ENCODE measurements at regions not wholly inside any gene's neighbourhood (a gene's known extent, or its start where the extent isn't known, plus 50 kb on each side); places are given as distances from the start of the nearest gene placed in this dataset.
A peak's percentile ranks its signal among the peaks of the same experiment; 100 is the strongest.

GRCh38 chr9:529731-530130 is 311.8 kb upstream of the DMRT1 start:
- no peaks in the 10 kb centered on the region for H3K9me3 Mint-ChIP-seq (ENCODE audit: low read depth)
- no peak overlapping the region for H3K4me3 Mint-ChIP-seq (ENCODE audit: low read depth)
- TF ChIP-seq CTCF (IDR thresholded peaks at IDR 0.05; ENCODE audit: unreplicated experiment): no peak
- H3K27me3 Mint-ChIP-seq: no peaks in the 10 kb centered on the region
- no peak for DNase-seq (ENCODE audit: low spot score, unreplicated experiment)
- H3K27ac Mint-ChIP-seq: no peak overlapping the region
- peaks cover 40% of the 10 kb centered on the region for H3K4me1 Mint-ChIP-seq (ENCODE audit: low read depth)
- peaks cover 7% of the 10 kb centered on the region for H3K36me3 Mint-ChIP-seq (ENCODE audit: insufficient read depth)

- no peak for DNase-seq (ENCODE audit: low spot score, unreplicated experiment)
- Mint-ChIP-seq H3K27me3 (no peaks in the 10 kb centered on the region), H3K4me1 (ENCODE audit: low read depth) (peaks cover 46% of the 10 kb centered on the region), H3K27ac (no peak overlapping the region), H3K36me3 (ENCODE audit: insufficient read depth) (peaks cover 7% of the 10 kb centered on the region), H3K4me3 (ENCODE audit: low read depth) (no peak overlapping the region), H3K9me3 (ENCODE audit: low read depth) (no peaks in the 10 kb centered on the region)
- TF ChIP-seq CTCF (IDR thresholded peaks at IDR 0.05; ENCODE audit: unreplicated experiment): no peak
Measured at GRCh38 chr9:530681-531080, 310.8 kb upstream of the DMRT1 start.

DNA sequence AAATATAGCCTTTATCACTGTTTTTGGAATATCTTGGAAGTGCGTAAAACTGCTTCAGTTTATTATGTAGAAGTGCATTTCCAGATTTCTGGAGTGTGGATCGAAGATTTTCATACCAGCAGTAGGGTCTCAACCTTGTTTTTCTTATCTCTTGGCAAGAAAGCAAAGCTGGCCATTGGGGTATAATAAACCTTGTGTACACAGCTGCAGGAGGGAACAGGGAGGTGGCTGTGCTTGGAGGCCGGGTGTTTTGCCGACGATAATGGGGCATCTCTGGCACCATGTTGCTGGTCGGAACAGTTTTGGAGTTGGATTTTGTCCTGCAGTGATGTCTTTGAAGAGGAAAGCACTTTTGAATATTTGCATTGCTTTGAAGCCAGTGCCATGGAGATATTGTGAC is 308.8 kb upstream of the DMRT1 start:
- H3K9me3 Mint-ChIP-seq (ENCODE audit: low read depth): no peaks in the 10 kb centered on the region
- no peak for DNase-seq (ENCODE audit: low spot score, unreplicated experiment)
- peaks cover 5% of the 10 kb centered on the region for H3K36me3 Mint-ChIP-seq (ENCODE audit: insufficient read depth)
- H3K4me1 Mint-ChIP-seq (ENCODE audit: low read depth): peaks cover 53% of the 10 kb centered on the region
- peak overlapping the region; percentile 94 for H3K27ac Mint-ChIP-seq
- H3K27me3 Mint-ChIP-seq: no peaks in the 10 kb centered on the region
- H3K4me3 Mint-ChIP-seq (ENCODE audit: low read depth): peak overlapping the region; percentile 47
- no peak for TF ChIP-seq CTCF (IDR thresholded peaks at IDR 0.05; ENCODE audit: unreplicated experiment)

DNA sequence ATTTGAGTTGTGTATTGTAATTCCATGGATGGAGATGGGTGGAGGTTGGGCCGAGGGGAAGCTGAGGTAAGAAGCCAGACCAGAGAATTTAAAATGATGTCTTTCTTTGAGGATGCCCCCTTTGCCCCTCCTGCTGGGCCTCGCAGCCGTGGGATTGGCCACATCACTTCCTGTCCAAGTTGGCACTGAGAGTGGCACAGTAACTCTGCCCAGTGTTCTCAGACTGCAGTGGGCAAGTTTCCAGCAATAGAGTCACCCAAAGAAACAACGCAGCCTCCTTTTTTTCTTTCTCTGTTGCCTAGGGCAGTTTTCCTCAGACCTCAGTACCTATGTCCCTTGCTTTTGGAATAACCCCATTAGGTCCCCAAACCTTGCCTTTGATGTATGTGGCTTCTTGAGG is 306.6 kb upstream of the DMRT1 start:
- TF ChIP-seq CTCF (IDR thresholded peaks at IDR 0.05; ENCODE audit: unreplicated experiment): no peak
- Mint-ChIP-seq H3K27ac (peak overlapping the region; percentile 47), H3K4me3 (ENCODE audit: low read depth) (no peak overlapping the region), H3K4me1 (ENCODE audit: low read depth) (peaks cover 60% of the 10 kb centered on the region), H3K27me3 (no peaks in the 10 kb centered on the region), H3K36me3 (ENCODE audit: insufficient read depth) (peaks cover 9% of the 10 kb centered on the region), H3K9me3 (ENCODE audit: low read depth) (no peaks in the 10 kb centered on the region)
- no peak for DNase-seq (ENCODE audit: low spot score, unreplicated experiment)

DNA sequence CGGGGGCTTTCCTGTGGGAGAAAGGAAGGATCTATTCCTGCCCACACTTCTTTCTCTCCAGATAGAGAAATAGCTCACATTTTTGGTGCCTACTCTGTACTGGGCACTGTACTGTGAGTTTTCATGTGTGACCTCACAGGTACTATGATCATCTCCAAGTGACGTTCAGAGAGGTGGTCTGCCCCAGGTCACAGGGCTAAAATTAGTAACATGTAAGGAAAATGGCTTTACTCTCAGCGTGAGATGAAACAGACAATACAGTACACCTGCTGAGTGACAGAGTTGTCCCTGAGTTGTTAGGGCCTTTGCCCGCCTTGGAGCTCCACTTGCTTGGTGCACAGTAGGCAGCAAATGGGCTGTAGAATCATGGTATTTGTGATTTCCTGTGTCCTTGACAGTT is 306.1 kb upstream of the DMRT1 start:
- no peak overlapping the region for H3K4me3 Mint-ChIP-seq (ENCODE audit: low read depth)
- peaks cover 13% of the 10 kb centered on the region for H3K36me3 Mint-ChIP-seq (ENCODE audit: insufficient read depth)
- no peak for DNase-seq (ENCODE audit: low spot score, unreplicated experiment)
- H3K4me1 Mint-ChIP-seq (ENCODE audit: low read depth): peaks cover 60% of the 10 kb centered on the region
- peaks cover 2% of the 10 kb centered on the region for H3K9me3 Mint-ChIP-seq (ENCODE audit: low read depth)
- peak overlapping the region; percentile 47 for H3K27ac Mint-ChIP-seq
- H3K27me3 Mint-ChIP-seq: no peaks in the 10 kb centered on the region
- TF ChIP-seq CTCF (IDR thresholded peaks at IDR 0.05; ENCODE audit: unreplicated experiment): no peak
